H4 (cell line): ENCODE measurements at regions not wholly inside any gene's neighbourhood (a gene's known extent, or its start where the extent isn't known, plus 50 kb on each side); places are given as distances from the start of the nearest gene placed in this dataset.

Experiments used
- DNase-seq: peaks from one replicate; pipeline ENCODE4 v3.0.0-alpha.2; 2015; ENCODE audit warnings: low spot score

GRCh38 chr10:111131168-111131799 lies 54.5 kb downstream of the ADRA2A start:
- no peak for DNase-seq

- DNase-seq, result no peak
Observed at GRCh38 chr10:111137007-111137406, 60.2 kb downstream of the ADRA2A start.

- DNase-seq, result no peak
Observed at GRCh38 chr10:111137587-111137986, 60.8 kb downstream of the ADRA2A start.

GRCh38 chr10:111138544-111138943 lies 61.7 kb downstream of the ADRA2A start:
- DNase-seq, result no peak

GRCh38 chr10:111139567-111139966 lies 62.7 kb downstream of the ADRA2A start:
- DNase-seq, result no peak

- no peak for DNase-seq
Observed at GRCh38 chr10:111142092-111142768, 65.4 kb downstream of the ADRA2A start.

GRCh38 chr10:111146025-111146640 lies 69.3 kb downstream of the ADRA2A start:
- no peak for DNase-seq

- no peak for DNase-seq
Observed at GRCh38 chr10:111148025-111148424, 71.2 kb downstream of the ADRA2A start.

- no peak for DNase-seq
Observed at GRCh38 chr10:111148440-111148839, 71.6 kb downstream of the ADRA2A start.

- DNase-seq, result no peak
Observed at GRCh38 chr10:111150691-111151090, 73.9 kb downstream of the ADRA2A start.

GRCh38 chr10:111151595-111152307 lies 74.9 kb downstream of the ADRA2A start:
- no peak for DNase-seq

GRCh38 chr10:111156754-111157153 lies 79.9 kb downstream of the ADRA2A start:
- DNase-seq, result no peak

- DNase-seq, result no peak
Observed at GRCh38 chr10:111158595-111158994, 81.8 kb downstream of the ADRA2A start.

GRCh38 chr10:111161109-111161874 lies 84.5 kb downstream of the ADRA2A start:
- DNase-seq, result no peak

- DNase-seq, result no peak
Observed at GRCh38 chr10:111171183-111171582, 94.4 kb downstream of the ADRA2A start.

GRCh38 chr10:111175787-111176186 lies 99.0 kb downstream of the ADRA2A start:
- DNase-seq, result no peak

GRCh38 chr10:111177379-111177778 lies 100.5 kb downstream of the ADRA2A start:
- DNase-seq, result no peak

GRCh38 chr10:111179514-111179913 lies 102.7 kb downstream of the ADRA2A start:
- DNase-seq, result no peak

GRCh38 chr10:111186358-111186757 lies 109.5 kb downstream of the ADRA2A start:
- DNase-seq, result no peak

GRCh38 chr10:111187096-111187495 lies 110.3 kb downstream of the ADRA2A start:
- no peak for DNase-seq

GRCh38 chr10:111199587-111199986 lies 122.8 kb downstream of the ADRA2A start:
- no peak for DNase-seq
